ACHN (cell line): ENCODE measurements at regions not wholly inside any gene's neighbourhood (a gene's known extent, or its start where the extent isn't known, plus 50 kb on each side); places are given as distances from the start of the nearest gene placed in this dataset.
"Not testable (repeated sequence)": the region's sequence is repeated elsewhere in the genome, so short reads cannot be mapped to it uniquely, and the experiment has no call there.

Experiments used
- DNase-seq: peaks from one replicate; pipeline ENCODE4 v3.0.0-alpha.2; 2015
- in situ Hi-C: cut with HindIII; loops from 2 replicates; pipeline ENCODE4 v1.10.0; 2017; ENCODE audit warnings: low sequenced_read_pairs, low pct_ligation_motif_present, low pct_unique_long_range_greater_than_20kb

GRCh38 chr6:4364172-4364571 is 228.8 kb upstream of the ECI2 start:
- DNase-seq: no peak
- in situ Hi-C loops: no loop called here

GRCh38 chr6:4363656-4364055 is 228.3 kb upstream of the ECI2 start:
- in situ Hi-C loops: no loop called here
- no peak for DNase-seq

GRCh38 chr6:4362326-4362725 is 227.0 kb upstream of the ECI2 start:
- no peak for DNase-seq
- in situ Hi-C loops: no loop called here

GRCh38 chr6:4360920-4361319 is 225.5 kb upstream of the ECI2 start:
- in situ Hi-C loops: no loop called here

GRCh38 chr6:4359108-4359730 is 223.8 kb upstream of the ECI2 start:
- in situ Hi-C loops: no loop called here
- no peak for DNase-seq

More at GRCh38 chr6:4360920-4361319, 225.5 kb upstream of the ECI2 start:
- no peak for DNase-seq

- in situ Hi-C loops: no loop called here
- peak; percentile 99 for DNase-seq
Observed at GRCh38 chr6:4358414-4359107, 223.2 kb upstream of the ECI2 start.

- DNase-seq, in situ Hi-C loops: not testable (repeated sequence)
Observed at GRCh38 chr6:4357660-4358152, 222.3 kb upstream of the ECI2 start.

- DNase-seq: no peak
- in situ Hi-C loops: no loop called here
Observed at GRCh38 chr6:4356899-4357659, 221.7 kb upstream of the ECI2 start.

GRCh38 chr6:4355241-4355640 is 219.9 kb upstream of the ECI2 start:
- DNase-seq: peak; percentile 47
- in situ Hi-C loops: no loop called here

GRCh38 chr6:4354181-4354580 is 218.8 kb upstream of the ECI2 start:
- no peak for DNase-seq
- in situ Hi-C loops: no loop called here

GRCh38 chr6:4352731-4353130 is 217.4 kb upstream of the ECI2 start:
- in situ Hi-C loops: no loop called here
- DNase-seq: no peak

GRCh38 chr6:4352322-4352669 is 216.9 kb upstream of the ECI2 start:
- in situ Hi-C loops: no loop called here
- no peak for DNase-seq

GRCh38 chr6:4351520-4352321 is 216.3 kb upstream of the ECI2 start:
- DNase-seq: peak; percentile 90
- in situ Hi-C loops: no loop called here

- in situ Hi-C loops: no loop called here
- DNase-seq: no peak
Observed at GRCh38 chr6:4350567-4351519, 215.5 kb upstream of the ECI2 start.

- in situ Hi-C loops: no loop called here
- no peak for DNase-seq
Observed at GRCh38 chr6:4349931-4350330, 214.6 kb upstream of the ECI2 start.

GRCh38 chr6:4349323-4349722 is 213.9 kb upstream of the ECI2 start:
- no peak for DNase-seq
- in situ Hi-C loops: no loop called here

GRCh38 chr6:4348462-4349112 is 213.2 kb upstream of the ECI2 start:
- in situ Hi-C loops: no loop called here
- no peak for DNase-seq
